ENCODE measurements at regions not wholly inside any gene's neighbourhood (a gene's known extent, or its start where the extent isn't known, plus 50 kb on each side); places are given as distances from the start of the nearest gene placed in this dataset.
A peak's percentile ranks its signal among the peaks of the same experiment; 100 is the strongest.
"Not testable (repeated sequence)": the region's sequence is repeated elsewhere in the genome, so short reads cannot be mapped to it uniquely, and the experiment has no call there.

DNA sequence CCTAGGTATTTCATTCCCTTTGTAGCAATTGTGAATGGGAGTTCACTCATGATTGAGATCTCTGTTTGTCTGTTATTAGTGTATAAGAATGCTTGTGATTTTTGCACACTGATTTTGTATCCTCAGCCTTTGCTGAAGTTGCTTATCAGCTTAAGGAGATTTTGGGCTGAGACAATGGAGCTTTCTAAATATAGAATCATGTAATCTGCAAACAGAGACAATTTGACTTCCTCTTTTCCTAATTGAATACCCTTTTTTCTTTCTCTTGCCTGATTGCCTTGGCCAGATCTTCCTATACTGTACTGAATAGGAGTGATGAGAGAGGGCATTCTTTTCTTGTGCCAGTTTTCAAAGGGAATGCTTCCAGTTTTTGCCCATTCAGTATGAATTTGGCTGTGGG lies 398.1 kb downstream of the SRGAP2C start:
- H3K27me3 ChIP-seq (ENCODE audit: insufficient read depth, low read depth); CTCF ChIA-PET; H3K9me2 ChIP-seq (ENCODE audit: insufficient read depth); H3K9me3 ChIP-seq (ENCODE audit: insufficient read depth, low read depth); H3K27ac ChIP-seq; intact Hi-C loops (cut with micrococcal nuclease; ENCODE audit: unreplicated experiment); H3K4me3 ChIP-seq; H3F3A ChIP-seq (ENCODE audit: insufficient read depth, low read depth); DNase-seq; BruUV-seq (replicated peaks); H2AFZ ChIP-seq; H3K36me3 ChIP-seq (ENCODE audit: low read depth); H3K4me2 ChIP-seq; POLR2A ChIA-PET (ENCODE audit: unreplicated experiment); H3K79me2 ChIP-seq (ENCODE audit: low read depth); H4K20me1 ChIP-seq (ENCODE audit: insufficient read depth): not testable (repeated sequence)
- peaks cover 17% of the 10 kb centered on the region for H3K4me1 ChIP-seq (replicated peaks; ENCODE audit: insufficient read depth)

DNA sequence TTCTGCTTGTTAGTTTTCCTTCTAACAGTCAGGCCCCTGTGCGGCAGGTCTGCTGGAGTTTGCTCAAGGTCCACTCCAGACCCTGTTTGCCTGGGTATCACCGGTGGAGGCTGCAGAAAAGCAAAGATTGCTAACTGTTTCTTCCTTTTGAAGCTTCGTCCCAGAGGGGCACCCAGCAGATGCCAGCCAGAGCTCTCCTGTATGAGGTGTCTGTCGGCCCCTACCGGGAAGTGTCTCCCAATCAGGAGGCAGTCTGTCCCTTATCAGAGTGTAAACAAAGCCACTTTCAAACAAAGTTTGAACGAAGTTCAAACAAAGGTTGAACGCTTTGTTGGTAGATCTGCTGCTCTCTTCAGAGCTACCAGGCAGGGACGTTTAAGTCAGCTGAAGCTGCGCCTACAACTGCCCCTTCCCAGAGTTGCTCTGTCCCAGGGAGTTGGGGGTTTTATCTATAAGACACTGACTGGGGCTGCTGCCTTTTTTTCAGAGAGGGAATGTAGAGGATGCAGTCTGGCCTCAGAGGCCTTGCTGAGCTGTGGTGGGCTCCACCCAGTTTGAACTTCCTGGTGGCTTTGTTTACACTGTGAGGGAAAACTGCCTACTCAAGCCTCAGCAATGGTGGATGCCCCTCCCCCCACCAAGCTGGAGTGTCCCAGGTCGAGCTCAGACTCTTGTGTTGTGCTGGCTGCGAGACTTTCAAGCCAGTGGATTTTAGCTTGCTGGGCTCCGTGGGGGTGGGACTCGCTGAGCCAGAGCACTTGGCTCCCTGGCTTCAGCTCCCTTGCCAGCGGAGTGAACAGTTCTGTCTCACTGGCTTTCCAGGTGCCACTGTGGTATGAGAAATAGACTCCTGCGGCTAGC lies 401.8 kb downstream of the SRGAP2C start:
- no peak overlapping the region for H3K4me3 ChIP-seq
- no TSS peak for BruUV-seq (replicated peaks)
- H2AFZ ChIP-seq = no peak overlapping the region
- intact Hi-C loops (cut with micrococcal nuclease; ENCODE audit: unreplicated experiment) = no loop called here
- ChIA-PET POLR2A (ENCODE audit: unreplicated experiment) (interaction anchor here (0.6 kb wide), 1 partner anchor 736 kb away, joined by 3 read pairs; no protein-coding TSS in a partner anchor), CTCF (no interaction called here)
- peaks cover 7% of the 10 kb centered on the region for H3K9me3 ChIP-seq (ENCODE audit: insufficient read depth, low read depth)
- H4K20me1 ChIP-seq (ENCODE audit: insufficient read depth) = no peaks in the 10 kb centered on the region
- H3F3A ChIP-seq (ENCODE audit: insufficient read depth, low read depth) = no peaks in the 10 kb centered on the region; the same call in 1 of the 2 replicates
- H3K4me2 ChIP-seq = peak overlapping the region; percentile 15
- H3K27ac ChIP-seq = no peak overlapping the region
- TF ChIP-seq CTCF (conservative IDR thresholded peaks at IDR 0.05) = no peak
- TF ChIP-seq EZH2 (IDR thresholded peaks at IDR 0.05; ENCODE audit: low read depth) = no peak
- no peaks in the 10 kb centered on the region for H3K79me2 ChIP-seq (ENCODE audit: low read depth)
- DNase-seq = peak; percentile 49 to 50
- no peaks in the 10 kb centered on the region for H3K27me3 ChIP-seq (ENCODE audit: insufficient read depth, low read depth)
- H3K36me3 ChIP-seq (ENCODE audit: low read depth) = no peaks in the 10 kb centered on the region
- peaks cover 3% of the 10 kb centered on the region; the same call in 1 of the 2 replicates for H3K9me2 ChIP-seq (ENCODE audit: insufficient read depth)
- peaks cover 24% of the 10 kb centered on the region for H3K4me1 ChIP-seq (replicated peaks; ENCODE audit: insufficient read depth)

DNA sequence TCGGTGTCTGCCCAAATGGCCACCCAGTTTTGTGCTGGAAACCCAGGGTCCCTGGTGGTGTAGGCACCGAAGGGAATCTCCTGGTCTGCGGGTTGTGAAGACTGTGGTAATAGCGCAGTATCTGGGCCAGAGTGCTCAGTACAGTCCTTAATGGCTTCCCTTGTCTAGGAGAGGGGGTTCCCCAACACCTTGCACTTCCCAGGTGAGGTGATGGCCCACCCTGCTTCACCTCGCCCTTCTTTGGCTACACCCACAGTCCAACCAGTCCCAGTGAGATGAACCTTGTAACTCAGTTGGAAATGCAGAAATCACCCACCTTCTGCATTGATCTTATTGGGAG lies 402.4 kb downstream of the SRGAP2C start:
- Histone ChIP-seq H3K9me2 (ENCODE audit: insufficient read depth) (peaks cover 3% of the 10 kb centered on the region; the same call in 1 of the 2 replicates), H3K27me3 (ENCODE audit: insufficient read depth, low read depth) (no peaks in the 10 kb centered on the region), H3K9me3 (ENCODE audit: insufficient read depth, low read depth) (peaks cover 7% of the 10 kb centered on the region), H4K20me1 (ENCODE audit: insufficient read depth) (no peaks in the 10 kb centered on the region), H3F3A (ENCODE audit: insufficient read depth, low read depth) (no peaks in the 10 kb centered on the region; the same call in 1 of the 2 replicates), H2AFZ (no peak overlapping the region), H3K4me3 (no peak overlapping the region), H3K4me1 (replicated peaks; ENCODE audit: insufficient read depth) (peaks cover 24% of the 10 kb centered on the region), H3K4me2 (peak overlapping the region; percentile 15), H3K79me2 (ENCODE audit: low read depth) (no peaks in the 10 kb centered on the region), H3K36me3 (ENCODE audit: low read depth) (no peaks in the 10 kb centered on the region), H3K27ac (peak overlapping the region; percentile 40; the same call in 1 of the 2 replicates)
- POLR2A ChIA-PET (ENCODE audit: unreplicated experiment) = no interaction called here
- CTCF ChIA-PET = no interaction called here
- BruUV-seq (replicated peaks) = no TSS peak
- intact Hi-C loops (cut with micrococcal nuclease; ENCODE audit: unreplicated experiment) = no loop called here
- DNase-seq = no peak
- no peak for TF ChIP-seq CTCF (conservative IDR thresholded peaks at IDR 0.05)
- no peak for TF ChIP-seq EZH2 (IDR thresholded peaks at IDR 0.05; ENCODE audit: low read depth)
